ENCODE measurements at regions not wholly inside any gene's neighbourhood (a gene's known extent, or its start where the extent isn't known, plus 50 kb on each side); places are given as distances from the start of the nearest gene placed in this dataset.
A peak's percentile ranks its signal among the peaks of the same experiment; 100 is the strongest.

DNA sequence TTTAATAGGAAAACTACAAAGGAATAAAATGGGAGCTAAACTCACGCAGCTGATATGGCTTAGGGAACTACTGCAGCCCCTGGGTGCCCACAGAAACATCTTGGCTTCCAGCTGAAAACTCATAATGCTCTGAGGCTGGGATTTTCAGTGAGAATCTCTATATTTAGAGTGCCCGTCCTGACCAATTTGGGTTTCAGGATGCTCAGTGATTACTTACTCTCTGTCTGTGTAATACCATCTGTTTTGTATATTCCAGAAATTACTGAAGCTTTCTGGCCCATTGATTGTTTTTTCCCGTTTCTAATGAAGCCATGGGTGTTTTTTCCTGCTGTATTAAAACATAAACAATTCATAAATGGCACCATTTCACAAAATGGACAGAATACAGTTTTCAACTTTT, 50.6 kb upstream of the ZNF385D start:
- intact Hi-C loops (cut with DNase I): no loop called here
- DNase-seq (no peak), ATAC-seq (no peak)

DNA sequence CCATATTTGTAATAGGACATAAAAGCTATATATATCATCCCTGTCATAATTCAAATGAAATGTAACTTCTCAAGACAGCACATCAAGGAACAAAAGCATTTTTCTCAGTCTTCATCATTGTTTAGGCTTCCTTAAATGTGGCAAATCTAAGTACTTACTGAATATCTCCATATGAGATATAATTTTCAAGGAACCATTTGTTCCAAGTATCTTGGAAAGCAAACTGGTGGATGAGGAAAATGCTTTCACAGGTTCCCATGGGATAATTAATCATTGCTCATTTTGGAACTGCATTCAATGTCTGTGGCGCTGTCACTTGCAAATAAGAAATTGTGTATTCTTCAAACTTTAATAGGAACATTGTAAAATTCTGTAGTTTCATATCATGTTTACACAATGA, 52.6 kb upstream of the ZNF385D start:
- no peak for DNase-seq
- no peak for ATAC-seq
- intact Hi-C loops (cut with DNase I): no loop called here

DNA sequence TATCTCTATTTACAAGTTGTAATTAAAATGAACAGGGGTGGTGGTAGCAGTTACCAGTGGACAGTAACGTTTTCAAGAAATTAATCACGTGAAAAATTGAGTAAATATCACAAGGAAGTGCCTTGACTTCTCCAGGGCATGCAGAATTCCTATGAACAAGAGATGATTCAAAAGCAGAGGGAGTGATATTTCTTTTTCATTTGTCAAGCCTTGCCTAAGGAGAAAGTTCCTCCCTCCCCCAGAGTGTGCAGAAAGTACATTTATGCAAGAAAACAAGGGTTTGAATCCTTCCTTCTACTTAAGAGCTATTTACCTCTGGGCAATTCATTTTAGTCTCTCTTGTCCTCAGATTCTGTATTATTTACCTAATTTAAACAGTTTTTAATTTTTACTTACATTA, 53.3 kb upstream of the ZNF385D start:
- intact Hi-C loops (cut with DNase I): no loop called here
- ATAC-seq (no peak), DNase-seq (no peak)

DNA sequence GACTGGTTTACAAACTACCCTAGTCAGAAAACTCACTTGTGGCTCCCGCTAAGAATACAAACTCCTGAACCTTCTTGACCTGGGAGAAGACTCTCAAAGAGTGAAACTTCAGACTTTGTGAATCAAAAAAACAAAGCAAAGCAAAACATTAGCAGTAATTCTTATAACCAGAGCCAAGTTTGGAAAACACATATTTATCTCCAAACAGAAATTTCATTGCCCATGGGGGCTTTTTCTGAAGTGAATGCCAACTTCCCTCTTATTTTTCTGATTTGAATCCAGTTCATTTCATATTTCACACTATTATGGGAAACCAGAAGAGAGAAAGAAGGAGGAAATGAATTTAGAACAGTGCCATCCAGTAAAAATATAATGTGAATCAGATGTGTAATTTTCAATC, 55.7 kb upstream of the ZNF385D start:
- DNase-seq (no peak), ATAC-seq (no peak)
- intact Hi-C loops (cut with DNase I): no loop called here

DNA sequence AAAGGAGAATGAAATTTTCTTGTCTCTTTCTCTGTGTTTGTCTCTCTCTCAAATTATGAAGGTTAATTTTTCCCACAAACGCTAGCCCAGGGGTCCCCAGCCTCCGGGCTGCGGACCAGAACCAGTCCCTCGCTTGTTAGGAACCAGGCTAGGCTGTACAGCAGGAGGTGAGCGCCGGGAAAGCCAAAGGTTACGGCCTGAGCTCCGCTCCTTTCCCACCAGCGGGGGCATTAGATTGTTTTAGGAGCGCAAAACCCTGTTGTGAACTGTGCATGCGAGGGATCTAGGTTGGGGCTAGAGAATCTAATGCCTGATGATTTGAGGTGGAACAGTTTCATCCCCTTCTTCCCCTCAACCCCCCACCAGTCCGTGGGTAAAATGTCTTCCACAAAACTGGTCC, 74.7 kb upstream of the ZNF385D start:
- ATAC-seq: no peak

DNA sequence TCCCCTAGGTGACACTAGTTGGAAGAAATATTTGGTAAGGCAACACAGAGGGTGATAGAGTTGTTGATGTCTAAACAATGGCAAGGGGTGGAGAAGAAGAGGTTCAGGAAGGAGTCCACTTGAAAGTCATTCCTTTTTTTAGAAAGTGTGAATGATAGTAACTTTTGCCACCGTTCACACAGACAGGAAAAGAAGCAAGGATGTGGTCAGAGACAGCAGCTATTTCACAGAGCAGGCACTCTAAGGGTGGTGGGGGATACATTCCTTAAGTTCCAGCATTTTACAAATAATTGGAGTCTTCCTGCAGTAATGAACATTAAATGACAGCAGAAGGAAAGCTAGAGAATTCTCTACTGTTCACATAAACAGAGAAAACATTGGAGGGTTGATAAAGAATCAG, 75.4 kb upstream of the ZNF385D start:
- ATAC-seq (peak in 1 of 2 donors; percentile 34), DNase-seq (no peak)
- intact Hi-C loops (cut with DNase I): no loop called here

More for the DNA sequence above, 74.7 kb upstream of the ZNF385D start:
- DNase-seq: no peak
- intact Hi-C loops (cut with DNase I): no loop called here

DNA sequence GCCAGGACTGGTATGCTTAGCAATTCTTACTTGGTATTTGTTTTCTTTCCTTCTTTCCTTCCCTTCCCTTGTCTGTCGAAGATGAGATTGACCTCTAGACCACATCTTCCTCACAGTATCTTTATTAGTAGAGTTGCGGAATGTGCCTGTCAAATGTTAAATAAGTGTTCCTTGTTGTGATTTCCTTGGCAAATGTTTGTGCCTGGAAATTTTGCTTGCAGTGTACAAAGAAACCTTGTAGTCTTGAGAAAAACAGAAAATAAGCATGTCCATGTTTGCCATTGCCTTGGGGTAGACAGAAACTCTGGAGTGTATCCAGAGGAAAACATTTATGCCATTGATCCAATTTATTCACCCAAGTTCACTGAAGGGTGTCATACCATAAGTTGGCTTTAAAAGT, 79.5 kb upstream of the ZNF385D start:
- intact Hi-C loops (cut with DNase I): no loop called here
- ATAC-seq (no peak), DNase-seq (no peak)

DNA sequence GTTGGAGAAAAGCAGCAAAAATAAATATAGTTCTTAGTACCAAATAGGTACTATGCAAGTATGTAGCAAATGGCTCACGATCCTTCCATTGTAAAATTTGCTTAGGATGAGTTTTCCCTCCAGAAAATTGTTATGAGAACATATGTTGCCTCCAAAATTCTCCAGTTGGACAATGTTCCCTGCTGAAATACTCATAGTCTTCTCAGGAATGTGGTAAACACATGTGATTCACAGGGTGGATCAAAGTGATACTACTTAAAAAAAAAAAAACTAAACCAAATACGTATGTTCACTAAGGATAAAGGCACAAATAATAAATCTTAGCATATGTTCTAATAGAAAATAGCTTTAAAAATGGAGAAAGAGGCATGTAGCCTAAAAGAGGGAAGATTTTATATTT, 84.3 kb upstream of the ZNF385D start:
- DNase-seq: no peak
- ATAC-seq: no peak
- intact Hi-C loops (cut with DNase I): no loop called here

DNA sequence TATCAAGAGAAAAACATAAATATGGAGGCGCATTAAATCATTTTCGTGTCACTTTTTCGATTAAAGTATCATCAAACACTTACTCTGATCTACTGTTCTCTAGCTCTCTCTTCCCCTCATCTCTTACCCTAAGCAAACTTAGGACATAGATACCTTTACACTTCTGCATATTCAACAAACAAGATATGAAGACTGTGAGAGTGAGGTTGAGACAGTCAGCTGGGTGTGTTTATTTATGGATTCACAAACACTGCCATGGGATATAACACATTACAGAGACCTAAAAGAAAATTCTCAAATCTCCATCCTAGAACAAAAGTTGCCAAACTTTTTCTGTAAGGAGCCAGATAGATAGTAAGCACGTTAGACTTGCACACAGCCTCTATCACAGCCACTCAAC, 85.2 kb upstream of the ZNF385D start:
- no peak for DNase-seq
- no peak for ATAC-seq
- intact Hi-C loops (cut with DNase I): no loop called here

DNA sequence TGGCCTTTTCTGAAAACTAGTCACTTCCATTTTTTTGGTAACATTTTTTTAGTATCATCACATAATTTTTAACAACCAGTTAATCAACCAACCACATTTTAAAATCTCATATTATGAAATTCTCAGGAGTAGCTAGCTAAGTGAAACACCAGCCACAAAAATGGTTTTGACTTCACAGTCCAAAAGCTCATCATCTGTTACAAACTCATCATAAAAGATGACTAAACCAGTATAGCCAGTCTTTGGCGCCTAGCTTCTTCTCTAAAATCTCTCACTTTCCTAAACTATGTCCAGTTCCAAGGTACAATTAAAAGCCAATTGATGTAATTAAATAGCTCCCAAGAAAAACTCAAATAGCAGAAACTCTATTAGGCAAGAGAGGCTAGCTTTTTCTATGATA, 88.2 kb upstream of the ZNF385D start:
- DNase-seq: no peak
- intact Hi-C loops (cut with DNase I): no loop called here
- no peak for ATAC-seq

DNA sequence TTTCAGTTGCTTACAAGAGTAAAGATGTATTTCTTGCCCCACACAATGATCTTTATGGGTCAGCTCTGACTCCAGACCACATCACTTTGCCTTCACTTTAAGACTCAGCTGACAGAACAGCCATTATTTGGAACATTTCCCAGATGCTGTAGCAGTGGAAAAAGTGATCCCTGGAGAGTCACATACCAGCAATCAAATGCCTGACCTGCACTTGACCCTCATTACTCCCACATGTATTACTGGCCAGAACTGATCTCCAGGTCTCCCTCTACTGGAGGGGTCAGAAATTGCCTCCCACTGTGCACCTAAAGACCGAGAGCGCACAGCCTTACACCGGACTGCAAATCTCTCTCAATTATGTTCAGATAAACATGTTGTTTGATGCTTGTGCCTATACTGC, 88.6 kb upstream of the ZNF385D start:
- intact Hi-C loops (cut with DNase I): no loop called here
- ATAC-seq (peak; percentile 84), DNase-seq (peak; percentile 34)

DNA sequence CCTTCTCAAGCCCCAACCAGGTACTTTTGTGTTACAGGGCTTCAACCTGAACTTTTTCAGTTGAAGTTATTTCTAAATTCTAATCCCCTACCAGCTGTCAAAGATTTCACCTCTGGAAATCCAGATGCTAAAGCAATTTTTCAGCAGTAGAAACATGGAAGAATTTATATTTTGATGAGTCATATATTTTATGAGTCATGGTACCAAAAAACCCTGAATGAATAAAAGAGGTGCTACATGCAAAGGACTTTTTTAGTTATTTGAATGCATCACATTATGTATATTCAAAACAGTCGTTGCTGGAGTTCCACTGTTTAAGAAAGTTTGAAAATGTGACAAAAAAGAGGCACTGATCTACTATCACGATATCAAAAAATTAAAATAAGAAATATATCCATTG, 96.0 kb upstream of the ZNF385D start:
- DNase-seq (no peak), ATAC-seq (no peak)
- intact Hi-C loops (cut with DNase I): no loop called here

DNA sequence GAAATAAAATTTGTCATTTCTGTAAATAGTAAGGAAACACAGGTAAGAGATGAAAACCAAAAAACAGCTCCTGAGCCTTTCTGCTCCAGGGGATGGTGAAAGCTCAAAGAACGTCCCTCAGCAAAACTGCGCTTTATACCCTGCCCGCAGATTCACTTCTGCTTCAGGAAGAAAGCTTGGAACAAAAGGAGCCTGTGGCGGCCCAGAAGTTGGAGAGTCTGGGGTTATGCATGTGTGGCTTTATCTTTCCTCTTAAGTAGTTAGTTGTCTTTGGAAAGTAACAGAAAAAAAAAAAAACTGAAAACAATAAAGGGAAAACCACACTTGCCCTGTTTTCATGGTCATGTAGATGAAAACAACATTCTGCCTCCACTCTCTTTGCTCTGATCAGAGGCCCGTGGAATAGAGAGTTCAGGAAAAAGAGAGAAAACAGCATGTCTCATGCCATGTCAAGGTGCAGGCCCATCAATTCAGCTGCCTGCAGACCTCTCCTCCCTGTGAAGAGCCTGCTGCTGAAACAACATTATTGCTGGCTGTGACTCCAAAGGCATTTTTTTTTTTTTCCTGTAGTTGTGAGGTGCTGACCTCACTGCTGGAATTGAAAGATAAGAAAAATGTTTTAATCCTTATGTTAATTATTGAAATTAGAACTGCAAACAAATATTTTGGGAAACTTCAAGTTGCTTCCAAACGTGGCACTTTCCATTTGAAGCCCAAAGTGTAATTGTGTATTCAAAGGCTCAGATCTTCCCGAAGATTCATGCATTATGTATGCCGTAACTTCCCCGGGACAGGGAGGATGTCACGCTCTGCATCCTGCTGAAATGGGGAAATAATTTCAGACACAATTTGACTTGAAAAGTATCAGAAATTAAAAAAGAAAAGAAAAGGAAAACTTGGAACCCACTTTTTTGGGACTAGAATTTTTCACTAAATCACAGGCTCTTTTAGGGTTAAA, 108.4 kb upstream of the ZNF385D start:
- intact Hi-C loops (cut with DNase I): no loop called here
- peak; percentile 27 to 42 for ATAC-seq

DNA sequence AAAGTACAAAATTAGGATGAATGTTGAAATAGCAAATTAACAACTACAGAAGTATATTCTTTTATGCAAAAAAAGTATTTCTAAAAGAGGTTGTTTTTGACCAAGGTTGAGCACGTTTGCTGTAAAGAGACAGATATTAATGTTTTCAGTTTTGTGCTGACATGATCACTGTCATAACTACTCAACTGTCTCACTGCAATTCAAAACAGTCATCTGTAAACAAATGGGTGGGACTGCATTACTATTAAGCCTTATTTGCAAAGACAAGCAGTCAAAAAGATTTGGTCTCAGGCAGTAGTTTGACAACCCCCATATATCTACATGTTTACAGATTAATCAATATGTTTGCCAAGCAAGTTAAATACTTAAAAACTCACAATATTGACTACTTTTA, 109.1 kb upstream of the ZNF385D start:
- ATAC-seq (no peak), DNase-seq (no peak)
- intact Hi-C loops (cut with DNase I): no loop called here

More for the DNA sequence above, 108.4 kb upstream of the ZNF385D start:
- DNase-seq: peak; percentile 21

DNA sequence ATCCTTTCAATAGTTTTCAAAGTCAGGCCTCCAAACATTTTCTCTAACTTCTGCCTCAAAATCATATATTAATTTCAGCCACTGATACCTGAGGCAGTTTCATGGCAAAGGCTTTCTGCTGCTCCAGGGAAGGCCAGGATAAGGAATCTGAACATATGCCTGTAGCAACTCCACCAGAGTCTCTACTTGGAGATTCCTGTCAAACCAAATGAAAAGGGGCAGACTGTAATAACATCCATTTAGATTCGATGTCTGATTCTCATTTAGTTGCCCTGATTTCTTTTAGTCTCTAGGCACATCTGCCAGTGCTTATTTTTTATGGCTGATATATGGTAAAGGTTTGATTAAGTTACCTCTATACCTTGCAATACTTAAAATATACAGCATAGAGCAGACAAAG, 109.6 kb upstream of the ZNF385D start:
- intact Hi-C loops (cut with DNase I): no loop called here
- no peak for DNase-seq
- ATAC-seq: no peak

DNA sequence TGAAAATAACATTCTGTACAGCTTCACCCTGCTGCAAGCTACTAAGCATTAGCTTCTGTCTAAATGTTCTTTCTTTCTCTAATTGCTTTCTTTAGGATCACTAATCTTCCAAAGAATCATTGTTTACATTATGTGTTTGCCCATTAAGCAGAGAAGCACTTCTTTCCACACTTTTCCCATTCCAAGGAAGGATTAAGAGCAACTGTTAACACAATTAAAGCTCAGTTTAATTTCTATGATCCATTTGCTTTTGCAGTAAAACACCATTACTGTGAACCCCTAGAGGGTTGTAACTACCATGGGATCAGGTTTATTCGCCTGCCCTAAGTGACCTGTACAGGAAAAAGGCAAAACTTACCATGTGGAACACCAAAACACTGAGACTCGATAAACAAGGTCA, 125.8 kb upstream of the ZNF385D start:
- intact Hi-C loops (cut with DNase I): no loop called here
- no peak for DNase-seq
- ATAC-seq: no peak

DNA sequence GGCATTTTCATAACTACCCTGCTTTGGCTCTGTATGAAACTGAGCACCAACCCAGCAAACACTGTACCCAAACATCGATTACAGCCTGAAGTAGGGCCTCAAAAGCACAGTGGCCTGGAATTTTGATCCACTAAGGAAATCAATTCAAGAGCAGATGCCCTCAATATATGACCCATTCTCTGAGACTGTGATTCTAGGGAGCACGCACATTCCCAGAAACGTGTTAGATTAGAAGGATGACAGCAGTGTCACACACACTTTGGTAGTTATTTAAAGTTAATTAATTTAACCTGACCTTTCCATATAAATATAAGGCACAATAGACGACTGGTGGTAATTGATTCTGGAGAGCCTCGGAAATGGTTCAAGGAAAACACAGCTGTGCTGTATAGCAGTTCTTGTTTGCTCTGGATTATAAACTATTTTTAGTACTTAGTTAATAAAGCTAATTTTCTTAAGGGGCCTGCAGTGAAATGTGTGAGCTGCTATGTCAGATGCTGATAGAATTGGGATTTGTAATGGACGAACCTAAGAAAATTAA, 126.3 kb upstream of the ZNF385D start:
- ATAC-seq: no peak
- intact Hi-C loops (cut with DNase I): no loop called here
- no peak for DNase-seq

DNA sequence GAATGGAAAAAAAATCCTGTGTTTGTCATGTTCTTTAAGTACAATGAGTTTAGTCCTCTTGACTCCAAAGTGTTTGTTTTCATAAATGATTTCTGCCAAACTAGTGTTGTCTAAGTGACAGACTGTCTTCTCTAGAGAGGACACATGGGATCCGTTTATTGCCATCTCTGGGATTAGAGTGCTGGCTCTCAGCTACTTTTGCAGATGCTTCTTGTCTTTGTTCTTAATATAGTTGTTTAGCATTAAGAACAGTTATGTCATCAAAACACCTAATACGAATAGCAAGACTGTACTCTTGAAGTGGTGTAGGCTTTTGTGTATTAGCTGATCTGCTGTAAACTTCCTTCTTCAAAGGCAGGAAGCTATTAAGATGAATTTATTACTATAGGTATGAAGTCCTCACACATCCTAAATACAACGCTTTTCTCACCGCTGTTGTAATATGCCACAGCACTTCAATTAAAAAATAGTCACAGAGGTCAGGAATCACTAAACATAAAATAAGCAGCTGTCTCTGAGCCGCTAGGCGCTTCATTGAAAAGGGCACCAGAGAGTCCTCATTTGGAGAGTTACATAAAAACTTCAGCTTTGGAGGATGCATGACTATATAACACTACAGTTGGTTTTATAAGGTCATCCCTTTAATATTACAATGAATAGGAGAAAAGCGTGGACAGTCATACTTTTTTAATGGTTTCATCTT, 128.3 kb upstream of the ZNF385D start:
- DNase-seq: no peak
- intact Hi-C loops (cut with DNase I): no loop called here
- ATAC-seq: no peak

DNA sequence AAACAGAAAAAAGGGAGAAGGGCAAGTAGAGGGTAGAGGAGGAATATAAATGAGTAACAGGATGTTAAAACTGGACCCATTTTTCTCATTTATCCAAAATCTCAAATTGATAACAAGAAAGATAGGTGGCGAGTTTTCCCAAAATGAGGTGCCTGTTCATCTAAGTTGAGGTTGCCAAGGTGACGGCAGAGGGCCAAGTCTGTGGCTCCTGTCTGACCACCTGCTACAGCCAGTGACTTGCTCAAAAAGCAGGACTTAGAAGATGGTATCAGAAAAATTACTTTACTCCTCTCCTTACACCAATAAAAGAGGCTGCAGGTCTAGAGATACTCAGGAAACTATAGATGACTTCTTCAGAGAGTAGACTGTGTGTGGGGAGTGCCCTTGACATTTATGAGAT, 137.6 kb upstream of the ZNF385D start:
- ATAC-seq (no peak), DNase-seq (no peak)
- intact Hi-C loops (cut with DNase I): no loop called here

DNA sequence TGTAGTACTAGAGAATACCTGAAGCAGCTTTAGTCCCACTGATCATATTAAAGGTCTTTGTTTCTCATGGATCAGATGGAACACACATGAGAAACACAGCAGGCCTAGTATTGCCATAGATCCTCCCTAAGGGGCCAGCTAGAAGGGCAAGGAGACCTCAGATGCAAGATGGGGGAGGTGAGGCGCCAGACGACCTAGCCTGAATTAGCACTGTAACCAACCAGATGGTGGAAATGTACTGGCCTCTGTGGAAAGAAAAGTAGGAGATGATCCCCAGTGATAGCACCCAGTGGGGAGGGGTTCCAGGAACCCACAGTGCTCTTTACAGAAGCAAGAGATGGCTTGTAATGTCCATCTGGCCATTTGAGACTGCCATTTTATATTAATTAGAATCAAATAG, 138.2 kb upstream of the ZNF385D start:
- intact Hi-C loops (cut with DNase I): no loop called here
- DNase-seq (no peak), ATAC-seq (no peak)
